LNCaP clone FGC (cell line): ENCODE measurements at regions not wholly inside any gene's neighbourhood (a gene's known extent, or its start where the extent isn't known, plus 50 kb on each side); places are given as distances from the start of the nearest gene placed in this dataset.

Experiments
- DNase-seq: peaks from one replicate; pipeline ENCODE4 v3.0.0-alpha.2; 2011; ENCODE audit warnings: low read depth
- H3K4me3 ChIP-seq: 2 replicates; pipeline ENCODE4 v1.5.1; 2011; ENCODE audit warnings: mild to moderate bottlenecking, low read depth, low read length, control low read depth
- TF ChIP-seq, protein P1 (sequence below): IDR thresholded peaks from 2 replicates; pipeline ENCODE4 v1.5.1; 2012; ENCODE audit warnings: mild to moderate bottlenecking; ENCODE audit not compliant: control insufficient read depth, insufficient read depth; ENCODE audit errors: extremely low read depth

DNA sequence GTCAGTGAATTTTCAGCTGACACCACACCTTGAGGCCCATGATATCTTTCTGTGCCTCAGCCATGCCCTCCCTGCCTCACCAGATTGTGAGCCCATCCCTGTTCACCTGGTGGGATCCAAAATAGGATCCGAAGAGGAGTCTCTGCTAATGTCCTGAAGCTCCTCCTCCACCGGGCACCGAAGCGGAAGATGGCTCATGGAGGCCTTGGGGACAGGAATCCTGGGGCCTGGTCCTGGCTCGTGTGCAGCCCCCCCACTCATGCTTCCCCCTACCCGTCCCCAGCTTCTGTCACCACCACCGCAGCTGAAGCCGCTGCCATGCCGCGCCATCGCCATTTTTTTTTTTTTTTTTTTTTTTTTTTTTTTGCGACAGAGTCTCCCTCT, 1683.4 kb downstream of the TP53TG3F start:
- TF ChIP-seq, protein P1, sequence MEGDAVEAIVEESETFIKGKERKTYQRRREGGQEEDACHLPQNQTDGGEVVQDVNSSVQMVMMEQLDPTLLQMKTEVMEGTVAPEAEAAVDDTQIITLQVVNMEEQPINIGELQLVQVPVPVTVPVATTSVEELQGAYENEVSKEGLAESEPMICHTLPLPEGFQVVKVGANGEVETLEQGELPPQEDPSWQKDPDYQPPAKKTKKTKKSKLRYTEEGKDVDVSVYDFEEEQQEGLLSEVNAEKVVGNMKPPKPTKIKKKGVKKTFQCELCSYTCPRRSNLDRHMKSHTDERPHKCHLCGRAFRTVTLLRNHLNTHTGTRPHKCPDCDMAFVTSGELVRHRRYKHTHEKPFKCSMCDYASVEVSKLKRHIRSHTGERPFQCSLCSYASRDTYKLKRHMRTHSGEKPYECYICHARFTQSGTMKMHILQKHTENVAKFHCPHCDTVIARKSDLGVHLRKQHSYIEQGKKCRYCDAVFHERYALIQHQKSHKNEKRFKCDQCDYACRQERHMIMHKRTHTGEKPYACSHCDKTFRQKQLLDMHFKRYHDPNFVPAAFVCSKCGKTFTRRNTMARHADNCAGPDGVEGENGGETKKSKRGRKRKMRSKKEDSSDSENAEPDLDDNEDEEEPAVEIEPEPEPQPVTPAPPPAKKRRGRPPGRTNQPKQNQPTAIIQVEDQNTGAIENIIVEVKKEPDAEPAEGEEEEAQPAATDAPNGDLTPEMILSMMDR: no peak
- no peak for DNase-seq
- no peak overlapping the region for H3K4me3 ChIP-seq

DNA sequence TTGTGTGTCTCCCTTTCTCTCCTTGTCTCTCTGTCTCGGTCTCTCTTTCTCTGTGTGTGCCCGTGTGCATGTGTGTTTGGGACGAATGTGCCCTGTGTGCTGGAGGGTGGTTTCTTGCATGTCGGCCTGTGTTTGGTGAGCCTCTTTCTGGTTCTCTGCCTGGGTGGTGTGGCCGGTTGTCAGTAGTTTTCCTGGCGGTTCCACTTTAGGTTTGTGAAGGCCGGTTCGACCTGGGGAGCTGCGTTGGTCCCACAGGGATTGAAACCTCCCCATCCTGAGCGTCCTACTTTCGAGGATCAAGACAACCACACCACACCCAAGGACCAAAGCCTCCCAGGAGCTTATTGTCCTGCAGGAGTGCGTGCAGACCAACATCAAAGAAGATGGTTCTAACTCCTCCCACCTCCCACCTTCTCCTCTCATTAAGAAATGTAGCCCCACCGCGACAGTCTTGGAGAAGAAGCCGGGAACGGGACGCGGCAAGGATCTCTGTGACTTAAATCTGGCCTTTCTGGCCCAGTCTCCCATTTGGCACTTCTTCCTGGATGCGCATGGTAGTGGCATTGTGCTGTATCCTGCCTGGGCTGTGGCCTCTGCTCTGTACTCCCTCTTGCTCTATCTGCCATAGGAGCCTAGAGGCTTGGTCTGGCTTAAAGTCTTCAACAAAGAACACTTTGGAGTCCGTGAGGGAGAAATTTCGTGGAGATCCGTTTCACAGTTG, 1685.0 kb downstream of the TP53TG3F start:
- H3K4me3 ChIP-seq: no peak overlapping the region
- TF ChIP-seq, protein P1: no peak
- no peak for DNase-seq

DNA sequence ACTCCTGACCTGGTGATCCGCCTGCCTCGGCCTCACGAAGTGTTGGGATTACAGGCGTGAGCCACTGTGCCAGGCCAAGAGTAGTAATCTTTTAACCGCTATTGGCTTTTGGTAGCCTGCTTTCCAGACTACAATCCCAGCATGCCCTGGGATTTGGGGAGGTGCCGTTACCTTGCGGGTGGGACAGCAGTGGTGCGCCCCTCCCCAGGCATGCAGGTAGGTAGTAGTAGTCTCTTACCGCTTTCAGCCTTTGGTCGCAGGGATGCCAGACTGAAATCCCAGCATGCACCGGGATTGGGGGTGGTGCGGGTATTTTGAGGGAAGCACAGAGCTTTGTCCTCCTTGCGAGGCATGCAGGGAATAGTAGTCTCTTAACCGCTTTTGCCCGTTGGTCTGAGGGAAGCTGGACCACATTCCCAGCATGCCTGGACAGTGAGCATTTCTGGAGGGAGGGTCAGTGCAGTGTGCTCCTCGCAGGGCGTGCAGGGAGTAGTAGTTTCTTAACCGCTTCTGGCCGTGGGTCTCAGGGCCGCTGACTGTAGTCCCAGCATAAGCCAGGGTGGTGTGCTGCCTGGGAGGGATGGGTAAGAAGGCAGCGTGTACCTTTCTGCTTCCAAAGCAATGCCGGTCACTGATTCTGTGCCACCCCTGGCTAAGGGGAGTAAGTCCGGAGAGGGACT, 1686.8 kb downstream of the TP53TG3F start:
- TF ChIP-seq, protein P1: no peak
- no peak overlapping the region for H3K4me3 ChIP-seq
- no peak for DNase-seq

DNA sequence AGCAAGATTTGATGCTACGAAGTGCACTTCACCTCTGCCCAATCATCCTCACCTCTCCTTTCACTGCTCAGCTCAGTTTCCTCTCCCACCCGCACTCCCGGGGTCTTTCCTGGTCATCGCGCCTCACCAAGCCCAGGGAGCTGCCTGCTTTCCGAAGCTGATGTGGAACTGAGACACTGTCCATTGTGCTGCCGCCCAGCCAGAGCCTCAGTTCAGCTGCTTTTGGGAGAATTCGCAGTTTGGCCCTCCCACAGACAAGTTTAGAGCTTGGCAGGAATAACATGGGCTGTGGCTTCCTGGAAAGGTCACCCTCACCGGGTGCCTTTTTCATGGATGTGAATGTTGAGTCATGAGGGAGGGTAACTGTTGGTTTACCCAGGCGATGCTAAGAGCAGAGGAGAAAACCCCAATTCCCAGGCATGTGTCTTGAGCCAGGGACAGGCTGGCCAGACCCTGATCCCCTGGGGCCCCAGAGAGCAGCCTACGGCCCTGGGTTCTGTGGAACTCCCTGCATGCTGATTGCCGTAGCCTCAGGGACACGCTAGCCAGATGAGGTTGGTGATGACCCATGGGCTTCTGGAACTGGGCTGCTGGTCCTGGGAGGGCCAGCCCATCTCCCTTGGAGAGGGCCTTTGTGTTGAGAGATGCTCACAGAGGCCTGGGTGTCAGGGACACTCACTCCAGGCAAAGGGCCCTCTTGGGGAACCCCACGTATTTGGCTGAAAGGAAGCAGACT, 1687.5 kb downstream of the TP53TG3F start:
- TF ChIP-seq, protein P1: no peak
- H3K4me3 ChIP-seq: no peak overlapping the region
- DNase-seq: no peak

DNA sequence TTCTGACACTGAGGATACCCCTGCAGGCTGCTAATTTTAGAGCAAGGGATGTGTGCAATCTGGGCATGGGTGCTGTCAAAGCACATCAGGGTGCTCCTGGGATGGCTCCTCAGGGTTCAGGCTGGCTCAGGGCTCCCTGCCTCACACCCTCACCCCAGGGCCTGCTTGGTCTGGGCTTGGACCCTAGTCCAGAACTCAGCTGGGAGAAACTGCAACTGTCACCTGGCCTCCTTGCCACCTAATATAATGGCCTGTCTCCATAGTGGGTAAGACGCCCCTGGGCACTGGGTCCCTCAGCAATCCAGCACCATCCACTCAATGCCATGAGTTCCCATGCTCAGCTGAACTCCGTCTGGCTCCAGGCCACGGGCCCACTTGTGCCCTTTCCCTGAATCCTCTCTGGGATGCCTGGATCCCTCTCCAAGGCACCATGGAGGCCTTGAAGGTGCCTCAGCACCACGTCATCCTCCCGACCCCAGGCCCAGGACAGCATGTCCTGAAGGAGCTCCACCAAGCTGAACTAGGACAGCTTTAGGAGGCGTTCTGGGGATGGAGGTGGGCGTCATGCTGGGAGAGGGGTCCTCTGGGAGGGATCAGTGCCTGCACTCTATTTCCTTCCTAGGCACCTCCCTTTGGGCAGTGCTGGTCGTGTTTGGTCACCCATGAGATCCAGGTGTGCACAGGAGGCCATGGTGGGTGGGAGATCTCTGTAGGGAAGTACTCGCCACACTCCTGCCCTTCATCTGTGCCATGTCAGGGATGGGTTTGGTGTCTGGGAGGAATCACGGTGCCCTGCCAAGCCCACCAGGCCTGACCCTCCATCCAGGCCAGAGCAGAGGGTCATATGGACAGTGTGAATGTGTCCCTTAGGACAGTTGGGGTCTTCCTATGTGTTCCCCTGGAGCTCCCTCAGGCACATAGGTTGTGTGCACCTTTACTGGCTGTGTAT, 1688.4 kb downstream of the TP53TG3F start:
- TF ChIP-seq, protein P1: no peak
- no peak for DNase-seq
- no peak overlapping the region for H3K4me3 ChIP-seq

DNA sequence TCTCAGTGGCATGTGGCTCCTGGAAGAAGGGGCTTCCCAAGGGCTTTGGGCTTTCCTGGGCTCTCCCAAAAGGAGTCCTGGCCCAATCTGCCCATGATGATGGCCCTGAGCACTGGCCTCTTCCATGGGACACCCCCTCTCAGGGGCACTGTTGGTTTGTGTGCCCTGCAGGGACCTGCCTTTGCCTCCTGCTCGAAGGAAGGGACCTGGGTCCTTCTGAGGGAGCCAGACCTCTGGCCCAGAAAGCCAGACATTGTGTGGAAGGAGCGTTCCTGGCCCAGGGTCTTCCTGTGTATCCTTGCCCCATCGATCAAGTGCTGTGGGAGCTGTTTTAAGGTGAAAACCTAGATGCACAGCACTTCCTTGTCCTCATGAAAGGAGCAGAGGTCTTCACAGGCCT, 1689.3 kb downstream of the TP53TG3F start:
- no peak for DNase-seq
- TF ChIP-seq, protein P1: no peak

More for the DNA sequence above, 1689.3 kb downstream of the TP53TG3F start:
- H3K4me3 ChIP-seq: no peak overlapping the region
